ENCODE measurements at regions not wholly inside any gene's neighbourhood (a gene's known extent, or its start where the extent isn't known, plus 50 kb on each side); places are given as distances from the start of the nearest gene placed in this dataset.

DNA sequence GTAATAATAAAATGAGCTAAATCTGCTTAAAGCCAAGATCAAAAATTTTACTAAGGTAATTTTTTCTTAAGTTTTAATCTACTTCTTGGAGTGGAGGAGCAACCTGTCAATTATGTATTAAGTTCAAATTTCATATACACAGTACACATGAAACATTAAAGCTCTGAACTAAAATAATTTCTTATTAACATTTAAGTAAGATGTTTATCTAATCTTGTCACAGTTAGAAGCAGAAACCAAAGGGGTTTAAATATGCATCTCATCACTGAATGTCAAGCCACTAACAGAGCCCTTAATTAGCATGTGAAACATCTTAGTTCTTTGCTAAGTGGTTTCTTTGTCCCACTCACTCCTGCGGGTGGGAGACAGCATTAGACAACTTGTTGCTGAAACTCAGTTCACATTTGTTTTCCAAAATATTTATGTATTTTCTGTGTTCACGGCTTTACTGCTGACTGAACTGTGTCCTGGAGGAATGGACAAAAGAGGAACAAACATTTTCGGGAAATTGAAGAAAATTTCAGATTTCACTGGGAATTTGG lies 130.9 kb upstream of the MBL2 start:
- no peak overlapping the region for H3K4me3 ChIP-seq (ENCODE audit: control extremely low read depth in 1 of 5, extremely low read depth in 1 of 5, insufficient read depth in 1 of 5, low read depth in 2 of 5, low read length in 4 of 5)
- no peak overlapping the region for H3K27ac ChIP-seq (ENCODE audit: low read length in 2 of 2)
- no peak overlapping the region for H2AFZ ChIP-seq (ENCODE audit: insufficient read depth, low read depth, low read length, poor library complexity, severe bottlenecking)
- no peak for TF ChIP-seq EZH2 (IDR thresholded peaks at IDR 0.05; ENCODE audit: borderline replicate concordance, insufficient read depth, low read depth, low read length, poor library complexity, severe bottlenecking)
- TF ChIP-seq, protein P1, sequence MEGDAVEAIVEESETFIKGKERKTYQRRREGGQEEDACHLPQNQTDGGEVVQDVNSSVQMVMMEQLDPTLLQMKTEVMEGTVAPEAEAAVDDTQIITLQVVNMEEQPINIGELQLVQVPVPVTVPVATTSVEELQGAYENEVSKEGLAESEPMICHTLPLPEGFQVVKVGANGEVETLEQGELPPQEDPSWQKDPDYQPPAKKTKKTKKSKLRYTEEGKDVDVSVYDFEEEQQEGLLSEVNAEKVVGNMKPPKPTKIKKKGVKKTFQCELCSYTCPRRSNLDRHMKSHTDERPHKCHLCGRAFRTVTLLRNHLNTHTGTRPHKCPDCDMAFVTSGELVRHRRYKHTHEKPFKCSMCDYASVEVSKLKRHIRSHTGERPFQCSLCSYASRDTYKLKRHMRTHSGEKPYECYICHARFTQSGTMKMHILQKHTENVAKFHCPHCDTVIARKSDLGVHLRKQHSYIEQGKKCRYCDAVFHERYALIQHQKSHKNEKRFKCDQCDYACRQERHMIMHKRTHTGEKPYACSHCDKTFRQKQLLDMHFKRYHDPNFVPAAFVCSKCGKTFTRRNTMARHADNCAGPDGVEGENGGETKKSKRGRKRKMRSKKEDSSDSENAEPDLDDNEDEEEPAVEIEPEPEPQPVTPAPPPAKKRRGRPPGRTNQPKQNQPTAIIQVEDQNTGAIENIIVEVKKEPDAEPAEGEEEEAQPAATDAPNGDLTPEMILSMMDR (IDR thresholded peaks at IDR 0.05): no peak
- ChIA-PET CTCF (no interaction called here), POLR2A (no interaction called here)
- DNase-seq (no peak), ATAC-seq (ENCODE audit: low read depth) (no peak)
- no peak overlapping the region for H3K4me2 ChIP-seq (replicated peaks; ENCODE audit: low read depth, low read length, poor library complexity, severe bottlenecking)
- no peaks in the 10 kb centered on the region for H3K4me1 ChIP-seq (ENCODE audit: control insufficient read depth in 2 of 2, insufficient read depth in 2 of 2, low read length in 2 of 2)
- H3K27me3 Mint-ChIP-seq: no peaks in the 10 kb centered on the region
- H3K9me3 ChIP-seq (ENCODE audit: control extremely low read depth in 1 of 3, control insufficient read depth in 2 of 3, insufficient read depth in 1 of 3, low read length in 2 of 3): no peaks in the 10 kb centered on the region
- no peak overlapping the region for H3K4me3 Mint-ChIP-seq
- H3K9me3 Mint-ChIP-seq (ENCODE audit: insufficient read depth): no peaks in the 10 kb centered on the region
- no peaks in the 10 kb centered on the region for H3K4me1 Mint-ChIP-seq
- no peak overlapping the region for H3K9ac ChIP-seq (ENCODE audit: low read length)
- H3K27me3 ChIP-seq (replicated peaks in 1 of 4; ENCODE audit: control extremely low read depth in 1 of 4, control insufficient read depth in 3 of 4, insufficient read depth in 4 of 4, low read length in 3 of 4): no peaks in the 10 kb centered on the region
- no peak overlapping the region for H3K27ac Mint-ChIP-seq
- no CpG with 5 or more reads among the region's 3 CpGs for WGBS (ENCODE audit: insufficient coverage)
- intact Hi-C loops (cut with micrococcal nuclease): no loop called here
- no peaks in the 10 kb centered on the region for H3K36me3 ChIP-seq (replicated peaks in 1 of 2; ENCODE audit: control extremely low read depth in 1 of 2, control insufficient read depth in 1 of 2, extremely low read depth in 1 of 2, insufficient read depth in 2 of 2, low read length in 1 of 2)
- no peaks in the 10 kb centered on the region for H3K79me2 ChIP-seq (ENCODE audit: control insufficient read depth, insufficient read depth, low read length)
- H4K20me1 ChIP-seq (ENCODE audit: control insufficient read depth, insufficient read depth, low read length, poor library complexity, severe bottlenecking): no peaks in the 10 kb centered on the region

DNA sequence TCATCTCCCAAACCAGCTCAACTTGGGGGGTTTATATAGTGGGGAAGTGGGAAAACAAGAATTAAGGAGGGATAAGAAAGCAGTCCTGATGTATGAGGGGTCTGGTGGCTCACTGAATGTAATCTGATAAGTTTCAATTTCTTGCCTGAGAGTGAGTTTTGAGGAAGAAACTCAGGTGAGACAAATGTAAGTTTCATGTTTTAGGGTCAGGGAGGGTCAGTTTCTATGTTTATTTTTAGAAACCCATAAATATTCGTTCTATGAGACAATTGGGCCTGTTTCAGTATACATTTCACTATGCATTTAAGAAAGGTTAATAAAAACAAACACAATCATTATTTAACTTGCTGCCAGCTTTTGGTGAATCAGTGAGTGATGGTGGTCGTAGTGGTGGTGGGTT lies 128.0 kb upstream of the MBL2 start:
- no peak overlapping the region for H3K4me3 ChIP-seq (ENCODE audit: control extremely low read depth in 1 of 5, extremely low read depth in 1 of 5, insufficient read depth in 1 of 5, low read depth in 2 of 5, low read length in 4 of 5)
- no peaks in the 10 kb centered on the region for H3K27me3 ChIP-seq (replicated peaks in 1 of 4; ENCODE audit: control extremely low read depth in 1 of 4, control insufficient read depth in 3 of 4, insufficient read depth in 4 of 4, low read length in 3 of 4)
- DNase-seq (no peak), ATAC-seq (ENCODE audit: low read depth) (no peak)
- no peaks in the 10 kb centered on the region for H4K20me1 ChIP-seq (ENCODE audit: control insufficient read depth, insufficient read depth, low read length, poor library complexity, severe bottlenecking)
- intact Hi-C loops (cut with micrococcal nuclease): no loop called here
- Mint-ChIP-seq H3K9me3 (ENCODE audit: insufficient read depth) (no peaks in the 10 kb centered on the region), H3K27me3 (no peaks in the 10 kb centered on the region), H3K27ac (no peak overlapping the region), H3K4me3 (no peak overlapping the region), H3K4me1 (no peaks in the 10 kb centered on the region)
- no peaks in the 10 kb centered on the region for H3K9me3 ChIP-seq (ENCODE audit: control extremely low read depth in 1 of 3, control insufficient read depth in 2 of 3, insufficient read depth in 1 of 3, low read length in 2 of 3)
- H3K79me2 ChIP-seq (ENCODE audit: control insufficient read depth, insufficient read depth, low read length): no peaks in the 10 kb centered on the region
- TF ChIP-seq EZH2 (IDR thresholded peaks at IDR 0.05; ENCODE audit: borderline replicate concordance, insufficient read depth, low read depth, low read length, poor library complexity, severe bottlenecking): no peak
- TF ChIP-seq, protein P1 (IDR thresholded peaks at IDR 0.05): no peak
- ChIA-PET POLR2A (no interaction called here), CTCF (no interaction called here)
- no peak overlapping the region for H3K27ac ChIP-seq (ENCODE audit: low read length in 2 of 2)
- no peak overlapping the region for H3K4me2 ChIP-seq (replicated peaks; ENCODE audit: low read depth, low read length, poor library complexity, severe bottlenecking)
- H3K4me1 ChIP-seq (ENCODE audit: control insufficient read depth in 2 of 2, insufficient read depth in 2 of 2, low read length in 2 of 2): no peaks in the 10 kb centered on the region
- no peak overlapping the region for H3K9ac ChIP-seq (ENCODE audit: low read length)
- H3K36me3 ChIP-seq (replicated peaks in 1 of 2; ENCODE audit: control extremely low read depth in 1 of 2, control insufficient read depth in 1 of 2, extremely low read depth in 1 of 2, insufficient read depth in 2 of 2, low read length in 1 of 2): no peaks in the 10 kb centered on the region
- no CpG with 5 or more reads among the region's 2 CpGs for WGBS (ENCODE audit: insufficient coverage)
- H2AFZ ChIP-seq (ENCODE audit: insufficient read depth, low read depth, low read length, poor library complexity, severe bottlenecking): no peak overlapping the region

Measured in B cell (primary cell).